ENCODE measurements at regions not wholly inside any gene's neighbourhood (a gene's known extent, or its start where the extent isn't known, plus 50 kb on each side); places are given as distances from the start of the nearest gene placed in this dataset.
"Not testable (repeated sequence)": the region's sequence is repeated elsewhere in the genome, so short reads cannot be mapped to it uniquely, and the experiment has no call there.

DNA sequence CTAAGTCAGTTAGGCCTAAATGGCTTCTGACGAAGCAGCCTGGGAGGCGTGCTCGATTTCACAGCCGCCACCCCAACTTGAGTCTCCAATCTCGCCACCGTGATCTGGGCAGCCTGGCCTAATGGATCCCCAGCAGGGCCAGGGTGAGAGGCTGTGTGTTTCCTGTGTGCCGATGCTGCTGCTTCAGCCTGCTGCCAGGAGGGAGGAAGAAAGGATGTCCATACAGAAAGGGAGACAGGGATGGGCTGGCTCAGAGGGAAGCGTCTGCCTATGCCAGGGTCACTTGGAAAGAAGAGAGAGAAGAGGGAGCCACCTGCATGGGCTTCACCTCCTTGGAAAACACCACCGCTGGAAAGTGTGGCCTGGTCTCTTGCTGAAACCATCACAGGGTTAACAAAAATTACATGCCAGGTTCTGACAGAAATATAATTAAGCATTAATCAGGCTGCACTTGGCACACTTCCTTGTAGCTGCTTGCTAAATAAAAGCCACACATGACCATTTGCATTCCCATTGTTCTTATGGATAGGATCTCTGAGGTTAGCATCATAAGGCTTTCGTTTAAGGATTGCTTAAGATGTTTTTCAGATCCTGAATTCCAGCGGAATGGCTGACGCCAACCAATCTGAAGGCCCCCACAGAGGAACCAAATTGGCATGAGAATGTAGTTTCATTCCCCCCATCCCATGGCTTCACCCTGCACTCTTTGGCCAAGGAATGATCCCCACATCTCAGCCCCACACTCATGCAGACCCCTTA lies 108.8 kb upstream of the SLC1A4 start:
- Mint-ChIP-seq H3K27me3 (peaks cover 2% of the 10 kb centered on the region), H3K4me1 (peaks cover 6% of the 10 kb centered on the region), H3K4me3 (no peak overlapping the region), H3K9me3 (no peaks in the 10 kb centered on the region), H3K36me3 (ENCODE audit: low read depth) (no peaks in the 10 kb centered on the region), H3K27ac (no peak overlapping the region)
- ATAC-seq = no peak
- DNase-seq = no peak

DNA sequence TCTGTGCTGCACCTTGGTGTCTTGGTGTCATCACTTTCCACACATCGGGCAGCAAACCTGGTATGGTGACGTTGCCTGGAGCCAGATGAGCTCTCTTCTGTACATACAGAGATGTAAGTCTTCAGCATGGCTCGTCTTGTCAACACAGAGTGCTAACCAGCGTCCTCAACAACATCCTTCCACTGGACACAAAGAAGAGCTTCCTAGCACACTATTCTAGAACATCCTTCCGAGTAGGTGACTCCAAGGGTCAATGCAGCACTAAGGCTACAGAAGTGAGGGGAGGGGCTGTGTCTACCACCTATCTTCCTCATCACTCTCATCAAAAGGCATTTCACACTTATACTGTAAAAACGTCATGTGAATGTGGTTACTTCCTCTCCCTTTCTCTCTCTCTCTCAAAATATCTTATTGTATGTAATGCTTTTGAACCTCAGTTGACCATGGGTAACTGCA lies 108.1 kb upstream of the SLC1A4 start:
- no peak for DNase-seq
- Mint-ChIP-seq H3K4me1 (peaks cover 6% of the 10 kb centered on the region), H3K27me3 (no peaks in the 10 kb centered on the region), H3K36me3 (ENCODE audit: low read depth) (no peaks in the 10 kb centered on the region), H3K4me3 (no peak overlapping the region), H3K27ac (no peak overlapping the region), H3K9me3 (no peaks in the 10 kb centered on the region)
- ATAC-seq = no peak

DNA sequence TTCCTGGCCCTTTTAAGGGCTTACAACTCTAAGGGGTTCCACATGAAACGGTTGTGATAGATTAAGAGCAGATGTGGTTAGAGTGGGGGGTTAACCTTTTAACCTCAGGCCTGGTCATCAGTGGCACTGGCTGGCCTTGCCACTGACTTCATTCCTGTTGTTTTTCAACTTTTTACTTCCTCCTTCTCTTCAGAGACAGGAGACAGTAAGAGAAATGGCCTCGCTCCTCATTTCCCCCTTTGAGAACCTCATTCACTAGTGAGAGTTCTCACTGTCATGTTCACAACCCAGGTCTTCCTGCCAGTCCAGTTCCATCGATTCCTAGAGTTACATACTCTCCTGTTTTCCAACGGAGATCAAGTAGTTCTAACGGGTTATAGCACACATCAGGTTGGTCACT lies 101.6 kb upstream of the SLC1A4 start:
- no peaks in the 10 kb centered on the region for H3K36me3 Mint-ChIP-seq (ENCODE audit: low read depth)
- peaks cover 2% of the 10 kb centered on the region for H3K27me3 Mint-ChIP-seq
- DNase-seq (no peak), ATAC-seq (no peak)
- no peaks in the 10 kb centered on the region for H3K9me3 Mint-ChIP-seq
- no peak overlapping the region for H3K27ac Mint-ChIP-seq
- no peak overlapping the region for H3K4me3 Mint-ChIP-seq
- H3K4me1 Mint-ChIP-seq = no peaks in the 10 kb centered on the region

DNA sequence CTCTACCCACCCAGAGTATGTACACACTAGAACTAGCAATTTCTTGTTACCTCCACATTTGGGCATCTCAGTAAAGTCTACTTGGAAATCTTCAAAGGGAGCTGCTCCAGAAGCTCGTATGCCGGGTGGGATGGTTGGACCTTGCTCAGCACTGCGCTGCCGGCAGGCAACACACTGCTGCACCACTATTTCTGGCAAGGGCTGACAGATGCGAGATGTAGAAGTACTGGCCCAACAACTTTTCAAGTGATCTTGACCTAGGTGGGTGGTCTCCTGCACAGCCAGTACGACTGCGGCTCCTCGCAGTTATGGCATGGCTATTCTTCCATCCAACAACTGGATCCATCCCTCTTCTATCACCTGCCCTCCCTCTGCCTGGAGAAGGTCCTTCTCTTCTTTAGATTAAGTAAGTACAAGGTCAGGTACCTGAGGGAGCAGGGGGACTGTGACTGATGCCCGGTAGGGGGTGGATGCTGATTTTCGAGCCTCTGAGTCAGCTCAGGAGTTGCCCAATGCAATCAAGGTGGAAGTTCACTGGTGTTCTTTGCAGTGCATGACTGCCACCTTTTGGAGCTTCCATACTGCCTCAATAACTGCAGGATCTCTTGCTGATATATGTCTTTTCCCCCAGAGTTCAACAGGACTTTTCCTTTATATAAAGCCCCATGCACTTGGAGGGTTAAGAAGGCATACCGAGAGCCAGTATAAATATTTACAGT lies 100.4 kb upstream of the SLC1A4 start:
- ATAC-seq (no peak), DNase-seq (no peak)
- Mint-ChIP-seq H3K36me3 (ENCODE audit: low read depth) (no peaks in the 10 kb centered on the region), H3K27ac (no peak overlapping the region), H3K9me3 (no peaks in the 10 kb centered on the region), H3K4me1 (no peaks in the 10 kb centered on the region), H3K27me3 (peaks cover 2% of the 10 kb centered on the region), H3K4me3 (no peak overlapping the region)

DNA sequence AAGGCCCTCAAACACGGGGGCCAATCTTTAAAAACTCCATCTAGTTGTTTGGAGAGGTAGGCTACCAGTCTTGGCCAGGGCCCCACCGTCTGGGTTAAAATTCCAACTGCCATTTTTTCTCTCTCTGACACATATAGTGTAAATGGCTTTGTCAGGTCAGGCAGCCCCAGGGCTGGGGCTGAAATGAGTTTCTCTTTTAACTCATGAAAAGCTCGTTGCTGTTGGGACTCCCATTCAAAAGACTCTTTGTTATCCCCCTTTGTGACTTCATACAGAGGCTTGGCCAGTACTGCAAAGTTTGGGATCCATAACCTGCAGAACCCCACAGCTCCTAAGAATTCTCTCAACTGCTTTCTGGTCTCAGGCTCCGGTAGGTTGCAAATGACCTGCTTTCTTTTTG lies 99.4 kb upstream of the SLC1A4 start:
- ATAC-seq (no peak), DNase-seq (no peak)
- Mint-ChIP-seq H3K9me3 (no peaks in the 10 kb centered on the region), H3K4me3 (no peak overlapping the region), H3K36me3 (ENCODE audit: low read depth) (no peaks in the 10 kb centered on the region), H3K27ac (no peak overlapping the region), H3K4me1 (no peaks in the 10 kb centered on the region), H3K27me3 (peaks cover 5% of the 10 kb centered on the region)

DNA sequence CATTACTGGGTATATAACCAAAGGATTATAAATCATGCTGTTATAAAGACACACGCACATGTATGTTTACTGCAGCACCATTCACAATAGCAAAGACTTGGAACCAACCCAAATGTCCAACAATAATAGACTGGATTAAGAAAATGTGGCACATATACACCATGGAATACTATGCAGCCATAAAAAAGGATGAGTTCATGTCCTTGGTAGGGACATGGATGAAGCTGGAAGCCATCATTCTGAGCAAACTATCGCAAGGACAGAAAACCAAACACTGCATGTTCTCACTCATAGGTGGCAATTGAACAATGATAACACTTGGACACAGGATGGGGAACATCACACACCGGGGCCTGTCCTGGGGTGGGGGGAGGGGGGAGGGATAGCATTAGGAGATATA lies 92.6 kb upstream of the SLC1A4 start:
- H3K9me3 Mint-ChIP-seq; H3K27ac Mint-ChIP-seq; ATAC-seq; H3K27me3 Mint-ChIP-seq; DNase-seq; H3K36me3 Mint-ChIP-seq (ENCODE audit: low read depth); H3K4me1 Mint-ChIP-seq; H3K4me3 Mint-ChIP-seq: not testable (repeated sequence)

DNA sequence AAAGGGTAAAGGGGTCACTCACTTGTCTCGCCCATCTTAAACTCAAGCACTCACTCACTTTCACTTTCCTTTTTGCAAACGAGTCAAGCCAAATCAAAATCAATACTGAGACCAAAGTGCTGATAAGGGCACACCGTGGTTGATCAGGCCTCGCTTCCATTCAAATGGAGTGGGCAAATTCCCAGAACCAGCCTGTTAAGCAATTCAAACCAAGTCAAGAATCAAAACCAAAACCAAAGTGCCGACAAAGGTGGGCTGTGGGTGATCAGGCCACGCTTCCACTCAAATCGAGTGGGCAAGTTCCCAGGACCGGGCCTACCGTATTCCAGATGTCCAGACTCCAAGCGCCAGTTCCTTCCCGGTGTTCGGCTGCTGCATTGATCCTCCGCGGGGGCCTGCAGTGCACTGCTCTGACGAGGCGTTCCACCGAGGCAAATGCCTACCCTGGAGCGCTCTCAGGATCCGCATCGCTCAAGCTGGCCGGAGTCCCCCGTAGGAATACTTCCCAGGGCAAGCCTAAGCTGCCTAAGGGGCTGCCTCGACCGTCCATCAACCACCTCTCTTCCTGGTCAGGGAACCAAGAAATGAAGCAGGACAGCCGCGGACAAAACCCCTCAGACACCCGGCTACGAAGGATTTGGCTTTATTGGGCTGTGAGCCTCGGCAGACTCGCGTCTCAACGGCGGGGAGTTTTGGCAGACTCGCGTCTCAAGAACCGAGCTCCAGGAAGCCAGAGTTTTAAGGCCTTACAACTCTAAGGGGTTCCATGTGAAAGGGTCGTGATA lies 89.9 kb upstream of the SLC1A4 start:
- Mint-ChIP-seq H3K9me3 (no peaks in the 10 kb centered on the region), H3K4me1 (peaks cover 5% of the 10 kb centered on the region), H3K27ac (no peak overlapping the region), H3K4me3 (peak overlapping the region; percentile 12), H3K36me3 (ENCODE audit: low read depth) (no peaks in the 10 kb centered on the region), H3K27me3 (peaks cover 3% of the 10 kb centered on the region)
- DNase-seq (no peak), ATAC-seq (no peak)

DNA sequence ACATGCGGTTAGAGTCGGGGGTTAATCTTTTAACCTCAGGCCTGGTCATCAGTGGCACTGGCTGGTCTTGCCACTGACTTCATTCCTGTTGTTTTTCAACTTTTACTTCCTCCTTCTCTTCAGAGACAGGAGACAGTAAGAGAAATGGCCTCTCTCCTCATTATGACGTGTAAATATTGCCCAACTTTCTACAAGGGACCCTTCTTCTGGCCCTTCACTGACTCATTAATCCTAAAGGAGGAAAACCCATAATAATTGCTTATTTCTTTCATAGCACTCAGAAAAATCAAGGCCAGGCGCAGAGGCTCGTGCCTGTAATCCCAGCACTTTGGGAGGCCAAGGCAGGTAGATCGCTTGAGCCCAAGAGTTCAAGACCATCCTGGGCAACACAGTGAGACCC lies 89.3 kb upstream of the SLC1A4 start:
- H3K9me3 Mint-ChIP-seq; H3K36me3 Mint-ChIP-seq (ENCODE audit: low read depth); H3K27me3 Mint-ChIP-seq; H3K4me3 Mint-ChIP-seq; H3K4me1 Mint-ChIP-seq; ATAC-seq; H3K27ac Mint-ChIP-seq; DNase-seq: not testable (repeated sequence)

DNA sequence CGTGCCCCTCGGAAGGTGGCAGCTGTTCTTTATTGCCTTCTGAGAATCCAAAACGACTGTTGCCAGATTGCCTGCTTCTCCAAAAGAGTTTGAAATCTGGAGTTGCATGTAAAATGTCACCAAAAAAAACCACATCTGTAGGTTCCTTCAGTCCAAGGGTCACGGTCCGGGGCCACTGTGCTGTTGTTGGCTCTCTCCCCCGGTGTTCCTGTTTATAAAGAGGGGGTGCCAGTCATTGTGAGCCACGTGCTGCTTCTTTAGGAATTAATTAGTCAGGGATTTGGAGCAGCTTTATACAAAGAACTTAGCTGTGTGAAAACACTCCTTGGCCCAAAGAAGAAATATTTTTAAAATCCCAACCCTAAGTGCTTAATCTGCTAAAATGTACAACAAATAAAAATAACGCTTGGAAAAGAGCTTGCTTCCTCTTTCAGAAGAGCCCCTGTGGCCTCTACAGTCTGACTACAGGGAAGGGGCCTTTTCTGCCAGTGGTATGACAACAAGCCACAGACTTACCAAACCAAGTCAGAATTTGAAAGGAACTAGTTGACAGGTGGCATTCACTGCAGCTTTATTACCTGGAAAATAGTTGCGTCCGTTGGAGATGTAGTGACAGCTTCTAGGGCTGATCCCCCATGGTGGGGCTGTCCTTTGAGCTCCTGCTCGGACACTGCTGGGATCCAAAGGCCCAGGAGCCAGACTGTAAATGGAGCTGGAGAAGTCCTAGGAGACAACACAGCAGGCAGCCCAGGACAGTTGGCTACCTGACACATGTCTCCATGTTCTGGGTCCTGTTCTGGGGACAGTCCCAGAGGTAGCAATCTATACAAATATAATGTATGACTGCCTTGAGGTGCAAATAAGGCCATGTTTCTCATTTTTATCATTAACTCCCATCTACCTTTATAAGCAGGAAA lies 84.5 kb upstream of the SLC1A4 start:
- H3K27me3 Mint-ChIP-seq = peaks cover 5% of the 10 kb centered on the region
- H3K4me1 Mint-ChIP-seq = peaks cover 2% of the 10 kb centered on the region
- DNase-seq (no peak), ATAC-seq (no peak)
- no peaks in the 10 kb centered on the region for H3K9me3 Mint-ChIP-seq
- H3K4me3 Mint-ChIP-seq = no peak overlapping the region
- H3K27ac Mint-ChIP-seq = no peak overlapping the region
- H3K36me3 Mint-ChIP-seq (ENCODE audit: low read depth) = no peaks in the 10 kb centered on the region

DNA sequence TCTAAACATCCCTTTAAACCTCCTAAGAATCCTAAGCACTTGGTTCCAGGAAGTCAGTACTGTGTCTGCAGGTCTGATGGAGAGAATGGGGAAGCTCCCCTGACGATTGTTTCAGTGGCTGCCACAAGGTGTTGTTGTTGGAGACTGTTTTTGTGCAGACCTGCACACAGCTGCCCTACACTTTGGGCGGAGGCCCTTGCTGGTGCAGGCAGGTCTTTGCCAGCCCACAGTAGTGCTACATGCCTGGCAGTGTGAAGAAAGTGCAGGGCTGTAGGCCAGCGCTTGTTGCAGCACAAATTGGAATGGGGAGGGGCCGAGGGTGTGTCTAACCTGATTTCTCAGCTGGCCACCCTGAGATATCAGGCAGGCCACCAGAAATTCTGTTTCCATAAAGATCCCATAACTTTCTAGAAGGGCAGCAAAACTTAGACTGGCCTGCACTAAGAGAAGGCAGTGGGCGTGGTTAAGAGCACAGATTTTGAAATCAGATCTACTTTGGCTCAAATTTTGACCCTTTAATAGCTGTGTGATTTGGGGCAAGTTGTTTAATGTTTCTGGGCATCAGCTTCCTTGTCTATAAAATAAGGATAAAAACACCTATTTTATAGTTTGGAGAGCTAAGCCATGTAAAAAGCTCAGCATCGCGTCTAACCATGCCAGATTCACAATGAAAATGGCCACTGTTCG lies 83.7 kb upstream of the SLC1A4 start:
- H3K27me3 Mint-ChIP-seq = peaks cover 5% of the 10 kb centered on the region
- DNase-seq (no peak), ATAC-seq (no peak)
- H3K4me3 Mint-ChIP-seq = no peak overlapping the region
- peaks cover 4% of the 10 kb centered on the region for H3K4me1 Mint-ChIP-seq
- H3K36me3 Mint-ChIP-seq (ENCODE audit: low read depth) = no peaks in the 10 kb centered on the region
- no peak overlapping the region for H3K27ac Mint-ChIP-seq
- H3K9me3 Mint-ChIP-seq = no peaks in the 10 kb centered on the region

DNA sequence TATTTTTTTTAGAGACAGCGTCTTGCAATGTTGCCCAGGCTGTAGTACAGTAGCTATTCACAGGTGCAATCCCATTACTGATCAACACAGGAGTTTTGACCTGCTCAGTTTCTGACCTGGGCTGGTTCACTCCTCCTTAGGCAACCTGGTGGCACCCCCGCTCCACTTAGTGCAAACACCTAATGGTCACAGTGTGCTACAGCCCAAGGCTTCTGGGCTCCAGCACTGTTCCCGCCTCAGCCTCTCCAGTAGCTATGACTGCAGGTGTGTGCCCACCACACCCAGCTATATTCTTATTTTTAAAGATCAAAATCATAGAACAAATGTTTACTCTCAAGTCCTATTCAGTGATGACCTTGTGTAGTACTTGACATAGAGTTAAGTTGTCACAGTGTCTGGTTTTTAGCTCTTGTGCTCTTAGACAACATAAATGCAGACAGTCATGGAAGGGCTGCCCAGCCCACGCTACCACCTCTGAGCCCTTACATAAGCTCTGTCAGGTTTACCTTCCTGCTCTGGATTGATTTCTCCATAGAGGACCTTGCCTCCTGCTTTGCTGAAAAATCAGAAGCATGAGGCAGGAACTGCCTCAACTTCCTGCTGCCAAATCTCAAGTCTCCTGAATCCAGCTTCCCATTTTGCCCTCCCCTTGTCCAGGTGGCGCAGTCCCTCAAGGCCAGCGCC lies 82.2 kb upstream of the SLC1A4 start:
- no peaks in the 10 kb centered on the region for H3K9me3 Mint-ChIP-seq
- no peaks in the 10 kb centered on the region for H3K36me3 Mint-ChIP-seq (ENCODE audit: low read depth)
- no peak for ATAC-seq
- peaks cover 5% of the 10 kb centered on the region for H3K27me3 Mint-ChIP-seq
- DNase-seq = no peak
- peaks cover 13% of the 10 kb centered on the region for H3K4me1 Mint-ChIP-seq
- H3K4me3 Mint-ChIP-seq = no peak overlapping the region
- no peak overlapping the region for H3K27ac Mint-ChIP-seq

DNA sequence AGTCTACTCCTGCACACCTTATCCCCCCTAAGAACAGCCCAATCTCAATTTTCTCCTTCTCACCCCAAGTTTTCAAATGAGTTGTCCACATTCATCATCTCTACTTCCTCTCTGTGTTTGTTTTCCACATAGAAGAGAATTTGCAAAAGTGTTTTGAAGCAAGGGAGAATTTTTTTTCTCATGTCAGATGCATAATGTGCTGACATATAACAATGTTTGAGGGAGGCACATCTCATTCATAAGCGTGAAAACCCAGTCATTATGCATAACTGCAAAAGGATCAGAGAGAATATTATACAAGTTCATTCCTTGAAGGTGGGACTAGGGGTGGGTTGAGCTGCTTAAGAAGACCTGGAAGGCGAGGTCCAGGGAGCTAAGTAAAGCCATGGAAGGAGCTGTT lies 80.8 kb upstream of the SLC1A4 start:
- peaks cover 13% of the 10 kb centered on the region for H3K4me1 Mint-ChIP-seq
- DNase-seq (no peak), ATAC-seq (no peak)
- H3K27ac Mint-ChIP-seq = no peak overlapping the region
- no peaks in the 10 kb centered on the region for H3K9me3 Mint-ChIP-seq
- H3K27me3 Mint-ChIP-seq = peaks cover 2% of the 10 kb centered on the region
- H3K4me3 Mint-ChIP-seq = no peak overlapping the region
- H3K36me3 Mint-ChIP-seq (ENCODE audit: low read depth) = no peaks in the 10 kb centered on the region

DNA sequence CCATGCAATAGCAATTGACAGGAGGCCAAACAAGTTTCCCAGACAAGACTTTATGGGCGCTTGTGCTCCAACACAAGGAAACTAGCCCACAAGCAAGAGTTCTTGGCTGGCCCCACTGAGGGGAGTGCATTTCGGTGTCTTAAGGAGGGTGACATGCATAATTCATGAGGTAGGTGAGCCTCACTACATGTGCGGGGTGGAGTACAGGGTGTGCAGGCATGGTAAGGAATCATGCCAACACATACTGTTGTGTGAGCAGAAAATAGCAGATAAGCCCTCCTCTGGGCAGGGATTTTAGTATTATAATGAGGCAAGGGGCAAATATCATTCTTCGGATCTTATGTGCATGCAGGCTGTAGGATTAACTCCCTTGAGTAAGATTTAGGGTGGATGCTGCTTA lies 78.7 kb upstream of the SLC1A4 start:
- Mint-ChIP-seq H3K9me3 (no peaks in the 10 kb centered on the region), H3K36me3 (ENCODE audit: low read depth) (no peaks in the 10 kb centered on the region), H3K4me3 (no peak overlapping the region), H3K4me1 (peaks cover 10% of the 10 kb centered on the region), H3K27me3 (peaks cover 2% of the 10 kb centered on the region), H3K27ac (no peak overlapping the region)
- no peak for DNase-seq
- ATAC-seq = no peak

Measured in activated naive CD8-positive, alpha-beta T cell treated with anti-CD3 and anti-CD28 coated beads, Interleukin-2, amount 50 U/mL, for 24 hours (primary cell).